Trophoblast cell (in vitro differentiated cells and primary cell): ENCODE measurements at regions not wholly inside any gene's neighbourhood (a gene's known extent, or its start where the extent isn't known, plus 50 kb on each side); places are given as distances from the start of the nearest gene placed in this dataset.
"Not testable (repeated sequence)": the region's sequence is repeated elsewhere in the genome, so short reads cannot be mapped to it uniquely, and the experiment has no call there.

ENCODE experiments used
- DNase-seq, 2 donors: peaks; one replicate each; pipeline ENCODE4 v3.0.0-alpha.2; 2016
- H2AFZ ChIP-seq: 2 replicates; pipeline ENCODE4 v1.6.1; 2013; ENCODE audit warnings: low read length, moderate library complexity, mild to moderate bottlenecking; ENCODE audit not compliant: insufficient read depth, poor library complexity
- H2AK5ac ChIP-seq: 2 replicates; pipeline ENCODE4 v1.6.1; 2013; ENCODE audit warnings: mild to moderate bottlenecking, low read length
- H2BK120ac ChIP-seq: 2 replicates; pipeline ENCODE4 v1.6.1; 2013; ENCODE audit warnings: low read length, mild to moderate bottlenecking, moderate library complexity; ENCODE audit not compliant: insufficient read depth, poor library complexity
- H2BK12ac ChIP-seq: 2 replicates; pipeline ENCODE4 v1.6.1; 2013; ENCODE audit warnings: mild to moderate bottlenecking, low read length, moderate library complexity
- H2BK5ac ChIP-seq: 2 replicates; pipeline ENCODE4 v1.6.1; 2013; ENCODE audit warnings: low read length, low read depth, moderate library complexity, mild to moderate bottlenecking; ENCODE audit not compliant: poor library complexity
- H3K14ac ChIP-seq: 2 replicates; pipeline ENCODE4 v1.6.1; 2013; ENCODE audit warnings: mild to moderate bottlenecking, low read length
- H3K18ac ChIP-seq: 2 replicates; pipeline ENCODE4 v1.6.1; 2013; ENCODE audit warnings: mild to moderate bottlenecking, low read length
- H3K23ac ChIP-seq: 2 replicates; pipeline ENCODE4 v1.6.1; 2013; ENCODE audit warnings: low read length
- H3K27ac ChIP-seq: 2 replicates; pipeline ENCODE4 v1.5.1; 2013; ENCODE audit warnings: low read depth, mild to moderate bottlenecking, inconsistent platforms, low read length, moderate library complexity
- H3K27me3 ChIP-seq: 2 replicates; pipeline ENCODE4 v1.6.1; 2013; ENCODE audit warnings: inconsistent platforms, mild to moderate bottlenecking, low read length, moderate library complexity; ENCODE audit not compliant: insufficient read depth
- H3K36me3 ChIP-seq, 2 experiments: 1 replicate in 1 of 2; 2 replicates in 1 of 2; pipeline ENCODE4 v1.6.1; 2013; ENCODE audit warnings: low read length in 2 of 2, mild to moderate bottlenecking in 2 of 2, moderate library complexity in 1 of 2; ENCODE audit not compliant: insufficient read depth in 2 of 2, control insufficient read depth in 1 of 2
- H3K4ac ChIP-seq: 2 replicates; pipeline ENCODE4 v1.6.1; 2013; ENCODE audit warnings: low read depth, mild to moderate bottlenecking, low read length, moderate library complexity
- H3K4me1 ChIP-seq, 2 experiments: 1 replicate in 1 of 2; 2 replicates in 1 of 2; pipeline ENCODE4 v1.6.1; 2013; ENCODE audit warnings: low read length in 2 of 2, mild to moderate bottlenecking in 2 of 2, moderate library complexity in 1 of 2; ENCODE audit not compliant: insufficient read depth in 2 of 2, control insufficient read depth in 1 of 2
- H3K4me2 ChIP-seq: 2 replicates; pipeline ENCODE4 v1.6.1; 2013; ENCODE audit warnings: inconsistent platforms, mild to moderate bottlenecking, low read length, moderate library complexity
- H3K4me3 ChIP-seq: 2 replicates; pipeline ENCODE4 v1.5.1; 2013; ENCODE audit warnings: mild to moderate bottlenecking, low read depth, low read length, inconsistent platforms
- H3K79me1 ChIP-seq: one replicate; pipeline ENCODE4 v1.6.1; 2013; ENCODE audit warnings: low read length
- H3K79me2 ChIP-seq: 2 replicates; pipeline ENCODE4 v1.6.1; 2013; ENCODE audit warnings: low read length, mild to moderate bottlenecking; ENCODE audit not compliant: control insufficient read depth, insufficient read depth, poor library complexity
- H3K9ac ChIP-seq: 2 replicates; pipeline ENCODE4 v1.6.1; 2013; ENCODE audit warnings: mild to moderate bottlenecking, low read length
- H3K9me3 ChIP-seq: 2 replicates; pipeline ENCODE4 v1.6.1; 2013; ENCODE audit warnings: low read depth, mild to moderate bottlenecking, control low read depth, inconsistent platforms, low read length; ENCODE audit not compliant: insufficient read depth
- H4K12ac ChIP-seq: 2 replicates; pipeline ENCODE4 v1.6.1; 2013; ENCODE audit warnings: low read depth, mild to moderate bottlenecking, low read length, moderate library complexity
- H4K8ac ChIP-seq: 2 replicates; pipeline ENCODE4 v1.6.1; 2013; ENCODE audit warnings: low read depth, mild to moderate bottlenecking, low read length, moderate library complexity
- H4K91ac ChIP-seq: one replicate; pipeline ENCODE4 v1.6.1; 2013; ENCODE audit warnings: low read depth, mild to moderate bottlenecking, low read length, moderate library complexity
- WGBS: extraction: QIAGEN DNeasy Blood & Tissue Kit; methylation state at CpG from one replicate; pipeline ENCODE4 v1.1.7; 2013; ENCODE audit warnings: missing lambda C conversion rate; ENCODE audit not compliant: insufficient read length, insufficient coverage; ENCODE audit errors: extremely low coverage; 5-methylcytosine and 5-hydroxymethylcytosine counted together

DNA sequence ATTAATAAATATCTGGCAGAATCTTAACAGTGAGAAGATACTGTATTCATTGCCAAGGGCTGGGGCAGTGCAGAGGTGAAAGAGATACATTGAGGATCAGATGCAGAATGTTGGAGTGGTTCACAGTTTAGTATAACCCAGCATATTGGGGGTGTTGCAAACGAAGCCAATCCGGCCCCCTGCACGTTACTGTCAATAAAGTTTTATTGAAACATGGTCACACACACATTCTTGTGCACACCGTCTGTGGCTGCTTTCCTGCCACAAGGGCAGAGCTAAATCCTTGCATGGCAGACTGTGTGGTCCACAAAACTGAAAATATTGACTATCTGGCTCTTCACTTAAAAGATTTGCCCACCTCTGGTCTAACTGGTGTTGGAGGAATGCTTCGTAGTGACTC is 119.7 kb downstream of the SHOX start:
- Histone ChIP-seq H3K36me3 (no peaks in the 10 kb centered on the region), H2BK5ac (no peak overlapping the region), H3K27me3 (no peaks in the 10 kb centered on the region), H3K9me3 (no peaks in the 10 kb centered on the region), H3K18ac (no peak overlapping the region), H3K4me3 (no peak overlapping the region), H2AFZ (no peak overlapping the region), H3K4me1 (no peaks in the 10 kb centered on the region), H4K91ac (no peak overlapping the region), H3K23ac (no peak overlapping the region), H3K79me1 (no peaks in the 10 kb centered on the region), H3K4ac (no peak overlapping the region), H4K8ac (no peak overlapping the region), H3K14ac (no peak overlapping the region), H3K27ac (no peak overlapping the region), H4K12ac (no peak overlapping the region), H3K79me2 (no peaks in the 10 kb centered on the region), H3K9ac (no peak overlapping the region), H2BK12ac (no peak overlapping the region), H2BK120ac (no peak overlapping the region), H2AK5ac (no peak overlapping the region), H3K4me2 (no peak overlapping the region)
- no peak for DNase-seq
- WGBS = no CpG with 5 or more reads among the region's 5 CpGs

DNA sequence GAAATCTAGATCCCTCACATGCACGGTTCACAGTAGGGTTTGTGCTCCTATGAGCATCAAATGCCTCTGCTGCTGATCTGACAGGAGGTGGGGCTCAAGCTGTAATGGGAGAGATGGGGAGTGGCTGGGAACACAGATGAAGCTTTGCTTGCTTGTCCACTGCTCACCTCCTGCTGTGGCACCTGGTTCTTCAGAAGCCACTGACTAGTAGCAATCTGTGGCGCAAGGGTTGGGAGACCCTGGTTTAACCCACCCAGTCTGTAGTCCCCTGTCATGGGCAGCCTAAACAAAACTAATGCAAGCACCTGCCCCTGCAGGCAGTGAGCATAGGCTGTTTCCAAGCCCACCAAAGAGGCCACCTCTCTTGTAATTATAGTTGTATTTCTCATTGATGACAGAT is 116.6 kb downstream of the SHOX start:
- H3K14ac ChIP-seq = no peak overlapping the region
- no peak overlapping the region for H3K18ac ChIP-seq
- no peak overlapping the region for H3K23ac ChIP-seq
- no peak overlapping the region for H3K9ac ChIP-seq
- H3K36me3 ChIP-seq = no peaks in the 10 kb centered on the region
- no peak for DNase-seq
- H3K4me3 ChIP-seq = no peak overlapping the region
- no CpG with 5 or more reads among the region's 2 CpGs for WGBS
- no peak overlapping the region for H4K91ac ChIP-seq
- H2BK5ac ChIP-seq = no peak overlapping the region
- H3K4ac ChIP-seq = no peak overlapping the region
- no peak overlapping the region for H2AK5ac ChIP-seq
- no peak overlapping the region for H2BK12ac ChIP-seq
- peaks cover 2% of the 10 kb centered on the region for H3K9me3 ChIP-seq
- H3K79me1 ChIP-seq = no peaks in the 10 kb centered on the region
- no peak overlapping the region for H2AFZ ChIP-seq
- no peak overlapping the region for H4K8ac ChIP-seq
- H3K27me3 ChIP-seq = no peaks in the 10 kb centered on the region
- no peak overlapping the region for H4K12ac ChIP-seq
- H3K4me2 ChIP-seq = no peak overlapping the region
- H2BK120ac ChIP-seq = no peak overlapping the region
- no peaks in the 10 kb centered on the region for H3K4me1 ChIP-seq
- H3K27ac ChIP-seq = no peak overlapping the region
- no peaks in the 10 kb centered on the region for H3K79me2 ChIP-seq

DNA sequence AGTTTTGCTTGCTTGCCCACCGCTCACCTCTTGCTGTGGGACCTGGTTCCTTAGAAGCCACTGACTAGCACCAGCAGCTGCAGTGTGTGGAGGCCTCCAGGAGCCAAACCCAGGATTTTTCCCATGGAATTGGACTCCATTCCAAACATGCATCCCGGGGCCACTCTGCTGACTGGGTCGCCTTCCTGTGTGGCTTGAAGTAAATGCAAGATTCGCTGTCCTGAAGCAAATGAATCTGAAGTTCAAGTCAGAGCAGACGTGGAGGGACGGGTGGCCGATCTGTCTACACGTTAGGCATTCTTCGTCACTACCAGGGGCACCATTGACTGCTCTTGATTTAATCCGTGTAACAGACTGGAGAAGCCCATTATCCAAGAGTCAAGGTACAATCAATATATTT is 109.0 kb downstream of the SHOX start:
- Histone ChIP-seq H4K91ac (no peak overlapping the region), H3K79me1 (no peaks in the 10 kb centered on the region), H3K79me2 (no peaks in the 10 kb centered on the region), H3K18ac (no peak overlapping the region), H3K27ac (no peak overlapping the region), H3K4me3 (no peak overlapping the region), H3K9ac (no peak overlapping the region), H3K23ac (no peak overlapping the region), H2BK5ac (no peak overlapping the region), H2BK120ac (no peak overlapping the region), H3K4ac (no peak overlapping the region), H4K8ac (no peak overlapping the region), H2AK5ac (no peak overlapping the region), H2AFZ (no peak overlapping the region), H4K12ac (no peak overlapping the region), H3K14ac (no peak overlapping the region), H3K4me1 (no peaks in the 10 kb centered on the region), H3K36me3 (no peaks in the 10 kb centered on the region), H3K9me3 (peaks cover 5% of the 10 kb centered on the region), H3K27me3 (no peaks in the 10 kb centered on the region), H3K4me2 (no peak overlapping the region), H2BK12ac (no peak overlapping the region)
- DNase-seq = no peak
- no CpG with 5 or more reads among the region's 10 CpGs for WGBS

DNA sequence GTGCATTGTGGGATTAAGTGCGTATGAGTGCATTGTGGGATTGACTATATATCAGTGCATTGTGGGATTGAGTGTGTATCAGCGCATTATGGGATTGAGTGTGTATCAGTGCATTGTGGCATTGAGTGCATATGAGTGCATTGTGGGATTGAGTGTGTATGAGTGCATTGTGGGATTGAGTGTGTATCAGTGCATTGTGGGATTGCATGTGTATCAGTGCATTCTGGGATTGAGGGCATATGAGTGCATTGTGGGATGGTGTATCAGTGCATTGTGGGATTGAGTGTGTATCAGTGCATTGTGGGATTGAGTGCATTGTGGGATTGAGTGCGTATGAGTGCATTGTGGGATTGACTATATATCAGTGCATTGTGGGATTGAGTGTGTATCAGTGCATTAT is 106.4 kb downstream of the SHOX start:
- not testable (repeated sequence) for H2BK12ac ChIP-seq, H2BK120ac ChIP-seq, H4K12ac ChIP-seq, H2AFZ ChIP-seq, DNase-seq, H4K91ac ChIP-seq, H3K27ac ChIP-seq, H3K18ac ChIP-seq, H2AK5ac ChIP-seq, H3K79me1 ChIP-seq, H3K79me2 ChIP-seq, H3K27me3 ChIP-seq, H3K23ac ChIP-seq, H3K4me3 ChIP-seq, H2BK5ac ChIP-seq, H3K9ac ChIP-seq, H3K14ac ChIP-seq, H3K4ac ChIP-seq, H3K4me1 ChIP-seq, H3K9me3 ChIP-seq, H3K4me2 ChIP-seq, H3K36me3 ChIP-seq, H4K8ac ChIP-seq
- WGBS = no CpG with 5 or more reads among the region's 3 CpGs
